LNCaP clone FGC (cell line): ENCODE measurements at regions not wholly inside any gene's neighbourhood (a gene's known extent, or its start where the extent isn't known, plus 50 kb on each side); places are given as distances from the start of the nearest gene placed in this dataset.

Experiments
- DNase-seq: peaks from one replicate; pipeline ENCODE4 v3.0.0-alpha.2; 2011; ENCODE audit warnings: low read depth
- H3K4me3 ChIP-seq: 2 replicates; pipeline ENCODE4 v1.5.1; 2011; ENCODE audit warnings: mild to moderate bottlenecking, low read depth, low read length, control low read depth
- CTCF ChIP-seq: IDR thresholded peaks from 2 replicates; pipeline ENCODE4 v1.5.1; 2012; ENCODE audit warnings: mild to moderate bottlenecking; ENCODE audit not compliant: control insufficient read depth, insufficient read depth; ENCODE audit errors: extremely low read depth

- no peak for DNase-seq
- no peak overlapping the region for H3K4me3 ChIP-seq
- no peak for TF ChIP-seq CTCF
These were observed 422.0 kb downstream of the CTTN start for GRCh38 chr11:70820311-70820710.

DNA sequence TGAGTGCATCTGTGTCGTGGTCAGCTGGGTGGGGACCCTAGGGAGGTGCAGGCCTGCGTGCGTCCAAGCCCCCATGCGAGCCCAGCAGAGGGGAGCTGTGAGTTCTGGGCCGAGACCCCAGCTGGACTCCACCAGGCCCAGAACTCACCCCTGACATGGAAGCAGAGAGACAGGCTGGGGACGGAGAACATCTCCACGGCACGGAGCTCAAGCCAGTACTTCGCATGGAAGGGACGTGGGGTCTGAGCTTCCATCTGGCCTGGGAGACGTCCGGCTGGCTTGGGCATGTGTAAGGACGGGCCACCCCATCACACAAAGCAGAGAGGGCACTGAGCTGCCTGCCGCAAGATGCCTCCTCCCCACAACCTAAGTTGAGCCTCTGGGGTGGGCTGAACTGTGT lies 422.4 kb downstream of the CTTN start:
- no peak for TF ChIP-seq CTCF
- H3K4me3 ChIP-seq: no peak overlapping the region

DNA sequence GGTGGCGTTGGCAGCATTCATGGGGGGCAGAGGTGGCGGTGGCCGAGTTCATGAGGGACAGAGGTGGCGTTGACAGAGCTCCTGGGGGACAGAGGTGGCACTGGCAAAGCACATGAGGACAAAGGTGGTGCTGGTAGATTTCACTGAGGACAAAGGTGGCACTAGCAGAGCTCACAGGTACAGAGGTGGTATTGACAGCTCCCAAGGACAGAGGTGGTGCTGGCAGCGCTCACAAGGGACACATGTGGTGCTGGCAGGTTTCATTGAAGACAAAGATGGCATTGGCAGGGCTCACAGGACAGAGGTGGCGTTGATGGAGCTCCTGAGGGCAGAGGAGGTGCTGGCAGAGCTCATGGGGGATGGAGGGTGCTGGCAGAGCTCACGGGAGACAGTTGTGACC lies 425.4 kb downstream of the CTTN start:
- no peak for TF ChIP-seq CTCF
- no peak for DNase-seq

More for the DNA sequence above, 422.4 kb downstream of the CTTN start:
- DNase-seq: no peak

GRCh38 chr11:70824605-70825245 lies 426.4 kb downstream of the CTTN start:
- DNase-seq: no peak
- TF ChIP-seq CTCF: no peak
- no peak overlapping the region for H3K4me3 ChIP-seq

More for the DNA sequence above, 425.4 kb downstream of the CTTN start:
- no peak overlapping the region for H3K4me3 ChIP-seq

- no peak for TF ChIP-seq CTCF
- H3K4me3 ChIP-seq: no peak overlapping the region
- DNase-seq: no peak
These were observed 426.4 kb downstream of the SHANK2 start for GRCh38 chr11:70825893-70826540.

DNA sequence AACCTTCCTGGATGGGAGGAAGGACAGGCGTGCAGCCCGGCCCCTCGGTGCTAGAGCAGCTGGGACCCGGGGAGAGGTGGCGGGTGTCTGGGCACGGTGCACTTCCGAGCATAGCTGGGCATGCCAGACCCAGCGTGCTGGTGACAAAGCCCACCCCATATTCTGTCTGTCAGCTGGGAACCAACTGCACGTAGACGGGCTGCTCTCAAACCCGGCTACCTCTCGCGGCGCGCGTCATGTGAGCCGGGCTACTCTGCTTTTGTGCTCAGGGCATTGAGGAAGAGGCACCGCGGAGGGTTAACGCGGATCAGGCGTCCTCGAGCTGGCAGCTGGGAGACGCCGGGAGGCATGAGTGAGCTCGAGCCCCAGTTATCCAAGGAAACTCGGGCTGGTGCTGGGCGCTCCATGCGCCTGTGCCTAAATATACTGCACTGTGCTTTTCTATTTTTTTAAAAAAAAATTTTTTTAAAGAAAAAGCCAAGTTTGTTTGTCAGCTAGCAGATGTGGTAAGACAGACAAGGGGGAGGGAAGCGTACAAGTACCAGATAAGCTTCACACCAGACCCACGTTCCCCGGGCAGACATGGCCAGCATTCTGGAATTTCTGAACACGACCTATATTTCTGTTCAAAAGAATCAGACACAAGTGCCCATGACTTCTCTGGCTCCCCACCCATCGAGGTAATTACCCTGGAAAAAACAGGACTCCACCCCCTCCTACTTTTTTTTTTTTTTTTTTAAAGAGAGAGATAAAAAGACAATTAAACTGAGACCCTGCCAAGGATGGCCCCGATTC lies 425.6 kb downstream of the SHANK2 start:
- H3K4me3 ChIP-seq: no peak overlapping the region
- TF ChIP-seq CTCF: no peak
- DNase-seq: no peak
